Caco-2 (cell line): ENCODE measurements at regions not wholly inside any gene's neighbourhood (a gene's known extent, or its start where the extent isn't known, plus 50 kb on each side); places are given as distances from the start of the nearest gene placed in this dataset.

ENCODE experiments used
- BruUV-seq: library from RNA; stranded (reverse); fragments of 400-500 nt; replicated peaks from 2 replicates; lab custom pipeline; 2021; lab: Mats Ljungman, UMichigan
- CTCF ChIA-PET: fragments of 300-600 bp; sonication (Branson Sonifier 250); formaldehyde crosslinking; loops from one replicate; lab custom pipeline; 2022; ENCODE audit warnings: antibody characterized with exemption; lab: Charles Lee
- POLR2A ChIA-PET: fragments of 300-600 bp; sonication (Branson Sonifier 250); formaldehyde crosslinking; loops from one replicate; lab custom pipeline; 2022; ENCODE audit warnings: antibody characterized with exemption; lab: Charles Lee
- DNase-seq, 2 experiments: peaks; one replicate each; pipeline versions ENCODE4 v3.0.0 to v3.0.0-alpha.2; 2020 to 2022
- H3K27me3 ChIP-seq: replicated peaks from 2 replicates; pipeline ENCODE4 v1.6.0; 2011; ENCODE audit warnings: low read length; ENCODE audit not compliant: control insufficient read depth, insufficient read depth
- H3K36me3 ChIP-seq: 2 replicates; pipeline ENCODE4 v1.5.1; 2011; ENCODE audit warnings: low read length; ENCODE audit not compliant: control insufficient read depth, insufficient read depth
- H3K4me1 ChIP-seq: fragments of 250-450 bp; sonication (Bioruptor Pico); 2 replicates; pipeline ENCODE4 v1.5.1; 2020; ENCODE audit warnings: mild to moderate bottlenecking
- H3K4me3 ChIP-seq: 2 replicates; pipeline ENCODE4 v1.5.1; 2011; ENCODE audit warnings: low read depth, mild to moderate bottlenecking, control low read depth, low read length
- H3K9me3 ChIP-seq: fragments of 250-450 bp; sonication (Bioruptor Pico); 2 replicates; pipeline ENCODE4 v1.5.1; 2020; ENCODE audit warnings: mild to moderate bottlenecking, moderate library complexity
- H3K27ac Mint-ChIP-seq: one replicate; pipeline ENCODE4 v1.8.0; 2022; ENCODE audit warnings: mixed read lengths; ENCODE audit not compliant: unreplicated experiment
- H3K27me3 Mint-ChIP-seq: one replicate; pipeline ENCODE4 v1.8.0; 2022; ENCODE audit warnings: mixed read lengths; ENCODE audit not compliant: insufficient read depth, unreplicated experiment
- H3K36me3 Mint-ChIP-seq: one replicate; pipeline ENCODE4 v1.8.0; 2022; ENCODE audit warnings: mild to moderate bottlenecking, mixed read lengths; ENCODE audit not compliant: insufficient read depth, unreplicated experiment
- H3K4me1 Mint-ChIP-seq: one replicate; pipeline ENCODE4 v1.8.0; 2022; ENCODE audit warnings: low read depth, mixed read lengths; ENCODE audit not compliant: unreplicated experiment
- H3K4me3 Mint-ChIP-seq: one replicate; pipeline ENCODE4 v1.8.0; 2022; ENCODE audit warnings: mild to moderate bottlenecking, moderate library complexity, mixed read lengths; ENCODE audit not compliant: unreplicated experiment
- H3K9me3 Mint-ChIP-seq: one replicate; pipeline ENCODE4 v1.8.0; 2022; ENCODE audit warnings: mixed read lengths; ENCODE audit not compliant: unreplicated experiment
- intact Hi-C: fragments of 100-400 bp; cut with micrococcal nuclease; formaldehyde crosslinking; loops from one replicate; pipeline ENCODE4 v1.10.0; 2022; ENCODE audit not compliant: unreplicated experiment
- TF ChIP-seq, protein P1 (sequence below), 2 experiments: fragments of 200-600 bp in 1 of 2; IDR thresholded peaks; 1 replicate in 1 of 2; 2 replicates in 1 of 2; pipeline versions ENCODE4 v1.5.1 to v1.8.0; 2011 to 2022; ENCODE audit warnings: antibody characterized with exemption in 1 of 2, control low read depth in 1 of 2, inconsistent platforms in 1 of 2, low read depth in 1 of 2, low read length in 1 of 2, mild to moderate bottlenecking in 1 of 2, moderate library complexity in 1 of 2; ENCODE audit not compliant: insufficient read depth in 1 of 2, severe bottlenecking in 1 of 2, unreplicated experiment in 1 of 2

- CTCF ChIA-PET: no interaction called here
- TF ChIP-seq, protein P1, sequence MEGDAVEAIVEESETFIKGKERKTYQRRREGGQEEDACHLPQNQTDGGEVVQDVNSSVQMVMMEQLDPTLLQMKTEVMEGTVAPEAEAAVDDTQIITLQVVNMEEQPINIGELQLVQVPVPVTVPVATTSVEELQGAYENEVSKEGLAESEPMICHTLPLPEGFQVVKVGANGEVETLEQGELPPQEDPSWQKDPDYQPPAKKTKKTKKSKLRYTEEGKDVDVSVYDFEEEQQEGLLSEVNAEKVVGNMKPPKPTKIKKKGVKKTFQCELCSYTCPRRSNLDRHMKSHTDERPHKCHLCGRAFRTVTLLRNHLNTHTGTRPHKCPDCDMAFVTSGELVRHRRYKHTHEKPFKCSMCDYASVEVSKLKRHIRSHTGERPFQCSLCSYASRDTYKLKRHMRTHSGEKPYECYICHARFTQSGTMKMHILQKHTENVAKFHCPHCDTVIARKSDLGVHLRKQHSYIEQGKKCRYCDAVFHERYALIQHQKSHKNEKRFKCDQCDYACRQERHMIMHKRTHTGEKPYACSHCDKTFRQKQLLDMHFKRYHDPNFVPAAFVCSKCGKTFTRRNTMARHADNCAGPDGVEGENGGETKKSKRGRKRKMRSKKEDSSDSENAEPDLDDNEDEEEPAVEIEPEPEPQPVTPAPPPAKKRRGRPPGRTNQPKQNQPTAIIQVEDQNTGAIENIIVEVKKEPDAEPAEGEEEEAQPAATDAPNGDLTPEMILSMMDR (IDR thresholded peaks at IDR 0.05; ENCODE audit: insufficient read depth in 1 of 2, low read depth in 1 of 2, low read length in 1 of 2, severe bottlenecking in 1 of 2, unreplicated experiment in 1 of 2): no peak
Observed at GRCh38 chr12:65660096-65660495, 164.2 kb upstream of the HMGA2 start.

GRCh38 chr12:65660836-65661235 lies 163.4 kb upstream of the HMGA2 start:
- POLR2A ChIA-PET: no interaction called here
- Mint-ChIP-seq H3K4me1 (no peaks in the 10 kb centered on the region), H3K9me3 (peaks cover 21% of the 10 kb centered on the region), H3K36me3 (no peaks in the 10 kb centered on the region), H3K27ac (no peak overlapping the region), H3K4me3 (no peak overlapping the region), H3K27me3 (peaks cover 3% of the 10 kb centered on the region)
- intact Hi-C loops: no loop called here
- CTCF ChIA-PET: no interaction called here
- Histone ChIP-seq H3K36me3 (no peaks in the 10 kb centered on the region), H3K27me3 (no peaks in the 10 kb centered on the region), H3K4me3 (no peak overlapping the region), H3K9me3 (no peaks in the 10 kb centered on the region), H3K4me1 (no peaks in the 10 kb centered on the region)
- TF ChIP-seq, protein P1 (IDR thresholded peaks at IDR 0.05; ENCODE audit: insufficient read depth in 1 of 2, low read depth in 1 of 2, low read length in 1 of 2, severe bottlenecking in 1 of 2, unreplicated experiment in 1 of 2): no peak
- DNase-seq: no peak
- BruUV-seq: no TSS peak

More at GRCh38 chr12:65660096-65660495, 164.2 kb upstream of the HMGA2 start:
- no peak overlapping the region for H3K4me3 ChIP-seq
- peaks cover 3% of the 10 kb centered on the region for H3K27me3 Mint-ChIP-seq
- H3K36me3 ChIP-seq: no peaks in the 10 kb centered on the region
- H3K36me3 Mint-ChIP-seq: no peaks in the 10 kb centered on the region
- H3K9me3 Mint-ChIP-seq: peaks cover 13% of the 10 kb centered on the region
- POLR2A ChIA-PET: no interaction called here
- no TSS peak for BruUV-seq
- DNase-seq: no peak
- H3K27ac Mint-ChIP-seq: no peak overlapping the region
- no peaks in the 10 kb centered on the region for H3K4me1 Mint-ChIP-seq
- no peaks in the 10 kb centered on the region for H3K4me1 ChIP-seq
- H3K4me3 Mint-ChIP-seq: no peak overlapping the region
- no peaks in the 10 kb centered on the region for H3K27me3 ChIP-seq
- intact Hi-C loops: no loop called here
- H3K9me3 ChIP-seq: no peaks in the 10 kb centered on the region

DNA sequence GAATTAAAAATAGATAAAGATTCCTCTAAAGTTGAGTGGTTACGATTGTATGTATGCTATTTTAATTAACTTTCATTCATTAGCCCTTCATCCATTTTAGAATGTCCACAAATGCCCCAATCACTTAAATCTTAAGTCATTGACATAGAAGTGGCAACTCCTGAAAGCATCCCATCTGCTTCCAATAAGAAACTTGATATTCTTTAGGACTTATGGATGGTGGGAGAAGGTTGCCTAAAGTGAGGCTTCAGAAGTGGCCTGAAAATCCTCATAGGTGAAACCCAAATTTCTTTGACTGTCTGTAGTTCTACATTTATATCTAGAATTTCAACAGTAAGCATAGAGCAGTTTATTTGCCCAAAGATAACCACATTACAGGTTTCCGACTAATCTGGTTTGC lies 161.7 kb upstream of the HMGA2 start:
- BruUV-seq: no TSS peak
- H3K9me3 ChIP-seq: no peaks in the 10 kb centered on the region
- peaks cover 3% of the 10 kb centered on the region for H3K27me3 Mint-ChIP-seq
- H3K9me3 Mint-ChIP-seq: peaks cover 21% of the 10 kb centered on the region
- no peak overlapping the region for H3K27ac Mint-ChIP-seq
- no peaks in the 10 kb centered on the region for H3K36me3 Mint-ChIP-seq
- H3K27me3 ChIP-seq: no peaks in the 10 kb centered on the region
- ChIA-PET POLR2A (no interaction called here), CTCF (no interaction called here)
- intact Hi-C loops: no loop called here
- no peaks in the 10 kb centered on the region for H3K4me1 ChIP-seq
- H3K4me3 Mint-ChIP-seq: no peak overlapping the region
- TF ChIP-seq, protein P1 (IDR thresholded peaks at IDR 0.05; ENCODE audit: insufficient read depth in 1 of 2, low read depth in 1 of 2, low read length in 1 of 2, severe bottlenecking in 1 of 2, unreplicated experiment in 1 of 2): no peak
- no peaks in the 10 kb centered on the region for H3K36me3 ChIP-seq
- DNase-seq: no peak
- no peak overlapping the region for H3K4me3 ChIP-seq
- H3K4me1 Mint-ChIP-seq: no peaks in the 10 kb centered on the region
